ENCODE measurements at regions not wholly inside any gene's neighbourhood (a gene's known extent, or its start where the extent isn't known, plus 50 kb on each side); places are given as distances from the start of the nearest gene placed in this dataset.

DNA sequence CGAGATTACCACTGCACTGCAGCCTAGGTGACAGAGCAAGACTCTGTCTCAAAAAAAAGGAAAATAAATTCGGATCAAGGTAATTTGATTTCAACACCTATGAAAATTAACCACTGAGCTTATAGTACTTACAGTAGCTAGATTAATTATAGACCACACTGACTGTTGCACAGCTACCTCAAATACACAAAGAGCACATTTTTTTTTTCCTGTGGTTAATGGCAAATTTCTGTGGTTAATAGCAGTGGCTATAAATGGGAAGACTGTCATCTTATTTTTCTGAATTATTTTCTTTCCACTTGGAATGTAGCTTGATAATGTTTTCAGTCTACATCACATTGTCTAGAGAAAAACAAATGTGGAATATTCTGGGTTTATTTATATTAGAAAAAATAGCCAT lies 1661.6 kb upstream of the PCDH7 start:
- no peak for TF ChIP-seq CTCF (IDR thresholded peaks at IDR 0.05; ENCODE audit: insufficient read depth, low read depth, low read length, missing control alignments)
- DNase-seq (ENCODE audit: low read depth): no peak
- H3K4me3 ChIP-seq (ENCODE audit: low read length): no peak overlapping the region

DNA sequence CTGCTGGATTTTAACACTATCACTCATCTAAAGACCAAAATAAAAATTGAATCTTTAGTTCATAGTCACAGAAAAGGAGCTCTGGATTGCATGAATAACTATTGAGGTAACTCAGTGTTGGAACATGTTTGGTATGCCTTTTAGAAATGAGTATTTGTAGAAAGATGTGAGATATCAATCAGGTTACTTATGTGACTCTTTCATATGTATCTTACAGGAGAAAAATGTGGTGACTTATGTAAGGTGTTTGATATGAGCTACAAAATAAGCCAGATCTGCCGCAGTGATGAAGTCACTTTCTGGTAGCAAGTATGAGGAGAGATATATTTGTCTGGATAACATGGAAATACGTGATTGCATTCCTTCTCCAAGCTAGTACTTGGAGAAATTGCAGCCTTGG lies 1653.3 kb upstream of the PCDH7 start:
- DNase-seq (ENCODE audit: low read depth): no peak
- no peak for TF ChIP-seq CTCF (IDR thresholded peaks at IDR 0.05; ENCODE audit: insufficient read depth, low read depth, low read length, missing control alignments)
- no peak overlapping the region for H3K4me3 ChIP-seq (ENCODE audit: low read length)

GRCh38 chr4:29073571-29073970 lies 1646.6 kb upstream of the PCDH7 start:
- H3K4me3 ChIP-seq (ENCODE audit: low read length): no peak overlapping the region
- no peak for DNase-seq (ENCODE audit: low read depth)
- TF ChIP-seq CTCF (IDR thresholded peaks at IDR 0.05; ENCODE audit: insufficient read depth, low read depth, low read length, missing control alignments): no peak

DNA sequence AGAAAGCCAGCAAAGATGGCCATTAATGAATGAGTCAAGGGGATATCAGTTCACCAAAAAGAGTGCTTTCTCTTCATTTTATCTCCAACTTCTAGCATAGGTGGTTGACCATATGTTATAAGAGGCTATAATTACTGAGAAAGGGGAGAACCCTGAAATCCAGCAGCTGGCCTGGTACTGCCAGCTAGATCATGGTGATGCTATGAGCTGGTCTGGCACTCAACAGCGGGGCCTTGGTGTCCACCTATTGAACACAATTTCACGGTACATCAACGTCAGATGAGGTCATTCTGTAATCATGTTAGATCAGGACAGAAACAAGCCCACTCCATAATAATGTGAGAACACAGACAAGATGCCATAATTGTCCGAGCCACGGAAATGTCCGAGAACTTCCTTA lies 1644.8 kb upstream of the PCDH7 start:
- no peak for DNase-seq (ENCODE audit: low read depth)
- TF ChIP-seq CTCF (IDR thresholded peaks at IDR 0.05; ENCODE audit: insufficient read depth, low read depth, low read length, missing control alignments): no peak
- H3K4me3 ChIP-seq (ENCODE audit: low read length): no peak overlapping the region

GRCh38 chr4:29079260-29079659 lies 1640.9 kb upstream of the PCDH7 start:
- no peak for DNase-seq (ENCODE audit: low read depth)
- H3K4me3 ChIP-seq (ENCODE audit: low read length): no peak overlapping the region
- TF ChIP-seq CTCF (IDR thresholded peaks at IDR 0.05; ENCODE audit: insufficient read depth, low read depth, low read length, missing control alignments): no peak

DNA sequence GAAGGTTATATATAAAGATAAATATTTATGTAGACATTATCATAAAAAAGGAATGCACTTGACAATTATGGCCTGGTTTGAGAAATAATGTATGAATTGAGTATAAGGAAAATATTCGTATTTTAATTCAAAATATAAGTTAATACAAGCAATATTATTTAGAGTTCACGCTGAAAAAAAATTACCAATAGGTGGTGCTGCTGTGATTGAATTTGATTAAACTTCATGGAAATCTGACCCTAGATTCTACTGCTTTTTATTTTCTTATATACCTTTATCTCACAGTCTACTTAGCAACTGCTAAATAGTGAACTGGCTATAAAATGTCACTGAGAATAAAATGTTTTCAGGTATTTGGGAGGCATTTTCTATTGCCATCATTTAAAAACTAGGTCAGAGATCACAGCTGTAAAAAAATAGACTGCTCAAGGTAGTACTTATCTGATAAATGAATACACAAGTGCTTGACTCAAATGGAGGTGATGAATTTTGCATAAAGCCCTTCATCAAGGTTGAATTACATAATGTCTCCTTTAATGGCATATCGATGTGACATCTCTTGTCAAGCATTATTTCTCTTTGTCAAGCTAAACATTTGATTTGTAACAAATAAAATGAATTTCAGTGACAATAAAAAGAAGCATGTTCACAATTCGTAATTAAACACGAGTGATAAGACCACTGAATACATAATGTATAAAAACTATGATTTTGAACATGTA lies 1638.8 kb upstream of the PCDH7 start:
- peak; percentile 20 for TF ChIP-seq CTCF (IDR thresholded peaks at IDR 0.05; ENCODE audit: insufficient read depth, low read depth, low read length, missing control alignments)
- peak; percentile 7 for DNase-seq (ENCODE audit: low read depth)
- H3K4me3 ChIP-seq (ENCODE audit: low read length): no peak overlapping the region

DNA sequence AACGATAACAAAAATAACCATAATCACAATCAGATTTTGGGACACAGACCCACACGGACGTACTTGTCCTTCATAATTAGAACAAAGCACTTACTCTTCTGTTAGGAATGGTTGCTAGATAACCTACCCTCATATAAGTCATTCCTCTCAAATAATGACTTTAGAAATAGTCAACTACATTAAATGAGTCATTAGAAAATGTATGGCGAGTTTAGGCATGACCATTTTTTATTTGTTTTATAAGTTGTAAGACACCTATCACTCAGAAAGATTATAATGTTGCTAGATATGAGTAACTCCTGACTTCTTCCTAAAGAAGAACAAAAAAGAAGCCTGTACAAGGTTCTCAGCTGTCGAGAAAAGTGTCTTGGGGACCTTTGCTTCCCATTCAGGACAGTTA lies 1637.5 kb upstream of the PCDH7 start:
- DNase-seq (ENCODE audit: low read depth): peak; percentile 39
- TF ChIP-seq CTCF (IDR thresholded peaks at IDR 0.05; ENCODE audit: insufficient read depth, low read depth, low read length, missing control alignments): no peak
- H3K4me3 ChIP-seq (ENCODE audit: low read length): no peak overlapping the region
